ENCODE measurements at regions not wholly inside any gene's neighbourhood (a gene's known extent, or its start where the extent isn't known, plus 50 kb on each side); places are given as distances from the start of the nearest gene placed in this dataset.
"Not testable (repeated sequence)": the region's sequence is repeated elsewhere in the genome, so short reads cannot be mapped to it uniquely, and the experiment has no call there.

DNA sequence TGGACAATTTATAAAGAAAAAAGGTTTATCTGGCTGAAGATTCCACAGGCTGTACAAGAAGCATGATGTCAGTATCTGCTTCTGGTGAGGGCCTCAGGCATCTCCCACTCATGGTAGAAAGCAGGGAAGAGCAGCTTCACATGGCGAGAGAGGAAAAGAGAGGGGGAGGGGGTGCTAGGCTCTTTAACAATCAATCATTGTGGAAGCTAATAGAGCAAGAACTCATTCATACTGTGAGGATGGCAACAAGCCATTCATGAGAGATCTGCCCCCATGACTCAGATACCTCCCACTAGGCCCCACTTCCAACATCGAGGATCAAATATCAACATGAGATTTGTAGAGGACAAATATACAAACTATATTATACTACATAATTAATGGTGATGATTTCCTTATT lies 361.9 kb upstream of the FAR2 start:
- H2BK120ac ChIP-seq (ENCODE audit: low read depth, low read length, poor library complexity, severe bottlenecking): no peak overlapping the region
- H3K9me3 ChIP-seq (ENCODE audit: control insufficient read depth, low read depth, low read length): no peaks in the 10 kb centered on the region
- no peak overlapping the region for H2BK12ac ChIP-seq (ENCODE audit: insufficient read length, low read depth, low read length)
- no peak overlapping the region for H3K56ac ChIP-seq (ENCODE audit: insufficient read length, low read depth, low read length)
- Mint-ChIP-seq H3K27me3 (ENCODE audit: low read depth) (no peaks in the 10 kb centered on the region), H3K27ac (peak overlapping the region in 2 of 3 experiments; percentile 57 to 87; a peak in 2 of 7 replicates), H3K9me3 (no peaks in the 10 kb centered on the region), H3K4me1 (peaks cover 3 to 5% of the 10 kb centered on the region in 2 experiments), H3K4me3 (no peak overlapping the region), H3K36me3 (ENCODE audit: insufficient read depth in 1 of 3, low read depth in 3 of 3) (no peaks in the 10 kb centered on the region)
- H4K91ac ChIP-seq (ENCODE audit: insufficient read length, low read depth, low read length): no peak overlapping the region
- no peak overlapping the region for H3K18ac ChIP-seq (ENCODE audit: insufficient read length, low read depth, low read length)
- no CpG with 5 or more reads among the region's 2 CpGs for WGBS (ENCODE audit: extremely low coverage, insufficient read length, low lambda C conversion rate)
- no peak overlapping the region for H2AK5ac ChIP-seq (ENCODE audit: insufficient read length, low read length)
- H4K20me1 ChIP-seq (ENCODE audit: control insufficient read depth, insufficient read depth, insufficient read length): no peaks in the 10 kb centered on the region
- no peak overlapping the region for H3K9ac ChIP-seq (ENCODE audit: extremely low read depth, insufficient read length, low read length)
- no peaks in the 10 kb centered on the region for H3K23me2 ChIP-seq (ENCODE audit: insufficient read length, low read depth, low read length, poor library complexity, severe bottlenecking)
- TF ChIP-seq, protein P1, sequence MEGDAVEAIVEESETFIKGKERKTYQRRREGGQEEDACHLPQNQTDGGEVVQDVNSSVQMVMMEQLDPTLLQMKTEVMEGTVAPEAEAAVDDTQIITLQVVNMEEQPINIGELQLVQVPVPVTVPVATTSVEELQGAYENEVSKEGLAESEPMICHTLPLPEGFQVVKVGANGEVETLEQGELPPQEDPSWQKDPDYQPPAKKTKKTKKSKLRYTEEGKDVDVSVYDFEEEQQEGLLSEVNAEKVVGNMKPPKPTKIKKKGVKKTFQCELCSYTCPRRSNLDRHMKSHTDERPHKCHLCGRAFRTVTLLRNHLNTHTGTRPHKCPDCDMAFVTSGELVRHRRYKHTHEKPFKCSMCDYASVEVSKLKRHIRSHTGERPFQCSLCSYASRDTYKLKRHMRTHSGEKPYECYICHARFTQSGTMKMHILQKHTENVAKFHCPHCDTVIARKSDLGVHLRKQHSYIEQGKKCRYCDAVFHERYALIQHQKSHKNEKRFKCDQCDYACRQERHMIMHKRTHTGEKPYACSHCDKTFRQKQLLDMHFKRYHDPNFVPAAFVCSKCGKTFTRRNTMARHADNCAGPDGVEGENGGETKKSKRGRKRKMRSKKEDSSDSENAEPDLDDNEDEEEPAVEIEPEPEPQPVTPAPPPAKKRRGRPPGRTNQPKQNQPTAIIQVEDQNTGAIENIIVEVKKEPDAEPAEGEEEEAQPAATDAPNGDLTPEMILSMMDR (conservative IDR thresholded peaks at IDR 0.05): no peak
- no peak for DNase-seq
- H3K27ac ChIP-seq (ENCODE audit: insufficient read length, low read depth, low read length): no peak overlapping the region
- H3K4me2 ChIP-seq (ENCODE audit: insufficient read depth, insufficient read length, low read length): no peak overlapping the region
- no peak overlapping the region for H3K4ac ChIP-seq (ENCODE audit: low read depth, low read length)
- no peaks in the 10 kb centered on the region for H3K79me2 ChIP-seq (ENCODE audit: insufficient read depth, low read length)
- no peak overlapping the region for H2AFZ ChIP-seq (ENCODE audit: low read length)
- H4K5ac ChIP-seq (ENCODE audit: insufficient read length, low read depth, low read length): no peak overlapping the region
- H3K79me1 ChIP-seq (ENCODE audit: insufficient read depth, low read depth, low read length, poor library complexity, severe bottlenecking): no peaks in the 10 kb centered on the region
- H3T11ph ChIP-seq (ENCODE audit: low read length): no peak overlapping the region
- no peaks in the 10 kb centered on the region for H3K4me1 ChIP-seq (ENCODE audit: insufficient read depth, low read length)
- H2BK5ac ChIP-seq (ENCODE audit: insufficient read length, low read length): no peak overlapping the region
- no peak overlapping the region for H2BK15ac ChIP-seq (ENCODE audit: low read depth, low read length)
- H3K23ac ChIP-seq (ENCODE audit: insufficient read length, low read depth, low read length): no peak overlapping the region
- H3K27me3 ChIP-seq (ENCODE audit: insufficient read depth, low read length): no peaks in the 10 kb centered on the region
- no peak overlapping the region for H3K14ac ChIP-seq (ENCODE audit: insufficient read depth, low read length)
- H2BK20ac ChIP-seq (ENCODE audit: low read depth, low read length, poor library complexity, severe bottlenecking): no peak overlapping the region
- no peak overlapping the region for H4K8ac ChIP-seq (replicated peaks; ENCODE audit: insufficient read length, low read depth, low read length)

DNA sequence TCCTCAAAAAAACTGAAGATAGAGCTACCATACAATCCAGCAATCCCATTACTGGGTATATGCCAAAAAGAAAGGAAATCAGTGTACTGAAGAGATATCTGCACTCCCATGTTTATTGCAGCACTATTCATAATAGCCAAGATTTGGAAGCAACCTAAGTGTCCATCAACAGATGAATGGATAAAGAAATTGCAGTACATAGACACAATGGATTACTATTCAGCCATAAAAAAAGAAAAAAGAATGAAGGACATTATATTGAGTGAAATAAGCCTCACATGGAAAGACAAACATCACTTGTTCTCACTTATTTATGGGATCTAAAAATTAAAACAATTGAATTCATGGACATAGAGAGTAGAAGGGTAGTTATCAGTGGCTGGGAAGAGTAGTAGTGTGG lies 360.8 kb upstream of the FAR2 start:
- not testable (repeated sequence) for H3K23me2 ChIP-seq (ENCODE audit: insufficient read length, low read depth, low read length, poor library complexity, severe bottlenecking); H3K56ac ChIP-seq (ENCODE audit: insufficient read length, low read depth, low read length); H2BK5ac ChIP-seq (ENCODE audit: insufficient read length, low read length); H4K91ac ChIP-seq (ENCODE audit: insufficient read length, low read depth, low read length); H3K79me1 ChIP-seq (ENCODE audit: insufficient read depth, low read depth, low read length, poor library complexity, severe bottlenecking); H2BK15ac ChIP-seq (ENCODE audit: low read depth, low read length); H3K23ac ChIP-seq (ENCODE audit: insufficient read length, low read depth, low read length); H3K27ac Mint-ChIP-seq; H3K14ac ChIP-seq (ENCODE audit: insufficient read depth, low read length); H3K4me2 ChIP-seq (ENCODE audit: insufficient read depth, insufficient read length, low read length); H3K9me3 ChIP-seq (ENCODE audit: control insufficient read depth, low read depth, low read length); H2AFZ ChIP-seq (ENCODE audit: low read length); H3K4me3 Mint-ChIP-seq; H3K9ac ChIP-seq (ENCODE audit: extremely low read depth, insufficient read length, low read length); H3K27me3 Mint-ChIP-seq (ENCODE audit: low read depth); H2AK5ac ChIP-seq (ENCODE audit: insufficient read length, low read length); H3K4ac ChIP-seq (ENCODE audit: low read depth, low read length); H2BK120ac ChIP-seq (ENCODE audit: low read depth, low read length, poor library complexity, severe bottlenecking); H2BK12ac ChIP-seq (ENCODE audit: insufficient read length, low read depth, low read length); H2BK20ac ChIP-seq (ENCODE audit: low read depth, low read length, poor library complexity, severe bottlenecking); H4K5ac ChIP-seq (ENCODE audit: insufficient read length, low read depth, low read length); H3K18ac ChIP-seq (ENCODE audit: insufficient read length, low read depth, low read length); DNase-seq; H3K4me1 Mint-ChIP-seq; H3K36me3 Mint-ChIP-seq (ENCODE audit: insufficient read depth in 1 of 3, low read depth in 3 of 3); H4K8ac ChIP-seq (replicated peaks; ENCODE audit: insufficient read length, low read depth, low read length); H3K9me3 Mint-ChIP-seq; H3K27ac ChIP-seq (ENCODE audit: insufficient read length, low read depth, low read length); H3K79me2 ChIP-seq (ENCODE audit: insufficient read depth, low read length); H3K4me1 ChIP-seq (ENCODE audit: insufficient read depth, low read length); H4K20me1 ChIP-seq (ENCODE audit: control insufficient read depth, insufficient read depth, insufficient read length); H3K27me3 ChIP-seq (ENCODE audit: insufficient read depth, low read length); H3T11ph ChIP-seq (ENCODE audit: low read length)

Measured in H9 (cell line).